HL-60/S4 (cell line): ENCODE measurements at regions not wholly inside any gene's neighbourhood (a gene's known extent, or its start where the extent isn't known, plus 50 kb on each side); places are given as distances from the start of the nearest gene placed in this dataset.
"Not testable (repeated sequence)": the region's sequence is repeated elsewhere in the genome, so short reads cannot be mapped to it uniquely, and the experiment has no call there.

Source experiments
- in situ Hi-C: fragments of 300-500 bp; cut with MboI; formaldehyde crosslinking; loops from 2 replicates; pipeline ENCODE4 v1.14.3; 2022; ENCODE audit warnings: low sequenced_read_pairs

GRCh38 chr9:71632776-71633175 is 135.5 kb downstream of the CEMIP2 start:
- in situ Hi-C loops = no loop called here

GRCh38 chr9:71630377-71630995 is 137.8 kb downstream of the CEMIP2 start:
- in situ Hi-C loops = no loop called here

- in situ Hi-C loops = no loop called here
Measured at GRCh38 chr9:71629578-71630215, 138.6 kb downstream of the CEMIP2 start.

GRCh38 chr9:71628247-71628646 is 140.1 kb downstream of the CEMIP2 start:
- in situ Hi-C loops = no loop called here

- in situ Hi-C loops = no loop called here
Measured at GRCh38 chr9:71627537-71627936, 140.8 kb downstream of the CEMIP2 start.

GRCh38 chr9:71626395-71626794 is 141.9 kb downstream of the CEMIP2 start:
- in situ Hi-C loops = no loop called here

- in situ Hi-C loops = loop anchor here (25.0 kb wide), 1 partner anchor 138 kb away; the partner anchor contains the start of gene CEMIP2
Measured at GRCh38 chr9:71624728-71625127, 143.6 kb downstream of the CEMIP2 start.

- in situ Hi-C loops = loop anchor here (25.0 kb wide), 1 partner anchor 142 kb away; the partner anchor contains the start of gene CEMIP2
Measured at GRCh38 chr9:71620746-71621145, 147.6 kb downstream of the CEMIP2 start.

- in situ Hi-C loops = loop anchor here (25.0 kb wide), 1 partner anchor 142 kb away; the partner anchor contains the start of gene CEMIP2
Measured at GRCh38 chr9:71620331-71620730, 148.0 kb downstream of the CEMIP2 start.

- in situ Hi-C loops = loop anchor here (25.0 kb wide), 1 partner anchor 142 kb away; the partner anchor contains the start of gene CEMIP2
Measured at GRCh38 chr9:71619926-71620325, 148.4 kb downstream of the CEMIP2 start.

GRCh38 chr9:71614409-71615010 is 153.8 kb downstream of the CEMIP2 start:
- in situ Hi-C loops = loop anchor here (25.0 kb wide), 1 partner anchor 148 kb away; the partner anchor contains the start of gene CEMIP2

GRCh38 chr9:71612889-71613288 is 155.4 kb downstream of the CEMIP2 start:
- in situ Hi-C loops = loop anchor here (25.0 kb wide), 1 partner anchor 149 kb away; the partner anchor contains the start of gene CEMIP2

- in situ Hi-C loops = loop anchor here (25.0 kb wide), 1 partner anchor 153 kb away; the partner anchor contains the start of gene CEMIP2
Measured at GRCh38 chr9:71609448-71609830, 158.9 kb downstream of the CEMIP2 start.

GRCh38 chr9:71608825-71609447 is 159.4 kb downstream of the CEMIP2 start:
- in situ Hi-C loops = loop anchor here (25.0 kb wide), 1 partner anchor 153 kb away; the partner anchor contains the start of gene CEMIP2

GRCh38 chr9:71608021-71608420 is 160.3 kb downstream of the CEMIP2 start:
- in situ Hi-C loops = loop anchor here (25.0 kb wide), 1 partner anchor 154 kb away; the partner anchor contains the start of gene CEMIP2

- in situ Hi-C loops = loop anchor here (25.0 kb wide), 1 partner anchor 155 kb away; the partner anchor contains the start of gene CEMIP2
Measured at GRCh38 chr9:71607461-71607881, 160.8 kb downstream of the CEMIP2 start.

- in situ Hi-C loops = loop anchor here (25.0 kb wide), 1 partner anchor 158 kb away; the partner anchor contains the start of gene CEMIP2
Measured at GRCh38 chr9:71604197-71605063, 163.9 kb downstream of the CEMIP2 start.

- in situ Hi-C loops = loop anchor here (25.0 kb wide), 1 partner anchor 160 kb away; the partner anchor contains the start of gene CEMIP2
Measured at GRCh38 chr9:71602652-71603051, 165.7 kb downstream of the CEMIP2 start.

GRCh38 chr9:71595762-71596161 is 172.6 kb downstream of the CEMIP2 start:
- in situ Hi-C loops = not testable (repeated sequence)

GRCh38 chr9:71594541-71594940 is 173.8 kb downstream of the CEMIP2 start:
- in situ Hi-C loops = no loop called here
